HG02973 (cell line): ENCODE measurements at regions not wholly inside any gene's neighbourhood (a gene's known extent, or its start where the extent isn't known, plus 50 kb on each side); places are given as distances from the start of the nearest gene placed in this dataset.

ENCODE experiments used
- ATAC-seq: cut with Tn5 transposase; IDR thresholded peaks from one replicate; pipeline ENCODE4 v1.9.1; 2021; ENCODE audit warnings: moderate library complexity; ENCODE audit not compliant: unreplicated experiment

GRCh38 chr15:97661796-97662195 lies 298.7 kb upstream of the ARRDC4 start:
- no peak for ATAC-seq

- no peak for ATAC-seq
These were observed 287.9 kb upstream of the ARRDC4 start for GRCh38 chr15:97672586-97672985.

- ATAC-seq: no peak
These were observed 281.8 kb upstream of the ARRDC4 start for GRCh38 chr15:97678656-97679055.

DNA sequence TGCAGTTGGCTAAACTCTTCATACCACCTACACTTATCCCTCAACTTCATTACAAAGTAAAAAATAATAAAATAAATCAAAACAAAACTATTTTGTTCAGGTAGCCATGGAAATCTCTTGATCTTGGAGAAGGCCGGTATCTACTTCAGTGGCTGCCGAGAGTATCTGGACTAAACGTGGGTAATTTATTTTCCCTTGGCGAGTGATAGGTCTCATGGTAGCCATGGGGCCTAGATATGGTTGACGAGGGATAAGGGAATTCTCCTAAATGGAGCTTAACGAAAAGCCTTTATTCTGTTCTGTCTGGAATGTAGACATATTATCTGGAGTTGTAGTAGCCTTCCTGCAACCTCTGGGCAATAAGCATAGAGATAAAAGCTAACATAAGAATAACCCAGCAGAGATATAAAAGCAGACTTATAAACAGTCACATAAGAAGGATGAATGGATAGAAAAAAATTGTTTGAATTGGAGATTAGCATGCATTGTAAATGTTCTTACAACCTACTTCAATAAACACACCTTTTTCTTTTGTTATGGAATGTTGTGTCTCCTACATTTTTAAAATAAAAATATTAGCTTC lies 281.3 kb upstream of the ARRDC4 start:
- ATAC-seq: no peak

DNA sequence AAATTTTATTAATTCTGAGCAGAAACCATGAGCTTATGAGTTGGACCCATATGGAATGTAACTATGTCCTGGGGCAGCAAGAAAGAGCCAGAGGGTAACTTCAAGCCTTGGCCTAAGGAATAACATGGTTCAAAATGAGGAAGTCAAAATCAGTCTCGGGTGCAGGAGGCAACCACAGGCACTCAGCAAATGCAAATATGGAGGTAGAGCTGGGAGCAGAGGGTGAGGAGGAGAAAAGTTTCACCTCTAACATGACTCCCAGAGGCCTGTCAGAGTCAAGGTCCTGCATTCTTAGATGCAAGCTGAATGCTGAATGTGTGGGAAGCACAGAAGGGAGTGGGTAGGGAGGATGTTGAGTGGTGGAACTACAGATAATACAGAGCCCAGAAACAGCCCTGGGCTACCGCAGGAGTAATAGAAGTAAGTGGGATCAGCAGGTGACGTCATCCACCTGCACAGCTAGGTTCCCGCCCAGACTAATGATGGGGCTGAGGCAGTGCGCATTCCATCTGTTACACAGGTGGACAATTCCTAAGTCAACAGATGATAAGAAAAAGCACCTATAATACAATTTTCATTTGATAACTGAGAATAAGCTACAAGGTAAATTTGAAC lies 279.8 kb upstream of the ARRDC4 start:
- no peak for ATAC-seq

GRCh38 chr15:97683831-97684230 lies 276.7 kb upstream of the ARRDC4 start:
- no peak for ATAC-seq

GRCh38 chr15:97684249-97684648 lies 276.3 kb upstream of the ARRDC4 start:
- no peak for ATAC-seq

DNA sequence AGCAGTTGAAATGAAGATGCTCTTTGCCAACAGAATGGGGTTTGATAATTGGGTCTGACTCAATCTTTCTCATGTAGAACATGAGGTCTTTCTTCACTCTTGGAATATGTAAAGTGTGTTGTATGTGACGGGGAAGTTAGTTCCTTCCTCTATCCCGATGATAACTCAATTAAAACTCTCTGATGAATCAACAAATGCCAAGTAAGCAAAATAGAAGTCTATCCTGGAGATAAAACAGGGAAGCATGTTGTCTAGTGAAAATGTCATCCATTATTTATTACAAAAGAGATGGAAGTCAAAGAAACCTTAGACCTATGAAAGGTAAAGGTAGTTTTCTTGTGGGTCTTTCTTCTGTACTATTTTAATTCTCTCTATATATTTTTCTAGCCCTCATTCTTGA lies 274.2 kb upstream of the ARRDC4 start:
- ATAC-seq: no peak

GRCh38 chr15:97687654-97688053 lies 272.8 kb upstream of the ARRDC4 start:
- ATAC-seq: no peak

- no peak for ATAC-seq
These were observed 272.3 kb upstream of the ARRDC4 start for GRCh38 chr15:97688177-97688576.

- no peak for ATAC-seq
These were observed 271.6 kb upstream of the ARRDC4 start for GRCh38 chr15:97688886-97689285.

DNA sequence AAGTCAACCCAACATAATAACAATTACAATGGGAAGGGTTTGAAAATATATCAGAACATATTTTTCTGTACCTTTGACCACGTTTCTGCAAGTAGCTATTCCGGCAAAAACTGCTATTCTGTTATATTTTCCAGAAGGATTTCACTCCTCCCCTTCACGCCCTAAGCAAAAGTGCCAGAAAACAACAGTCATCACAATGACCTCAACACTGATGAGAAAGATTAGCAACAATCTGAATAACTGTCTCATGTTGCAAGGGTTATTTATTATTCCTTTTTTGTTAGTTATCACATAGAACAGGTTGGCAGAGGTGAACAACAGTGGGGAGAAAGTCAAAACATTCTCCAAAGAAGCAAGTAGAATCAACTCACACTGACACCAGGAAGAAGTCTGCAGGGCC lies 269.4 kb upstream of the ARRDC4 start:
- ATAC-seq: no peak

DNA sequence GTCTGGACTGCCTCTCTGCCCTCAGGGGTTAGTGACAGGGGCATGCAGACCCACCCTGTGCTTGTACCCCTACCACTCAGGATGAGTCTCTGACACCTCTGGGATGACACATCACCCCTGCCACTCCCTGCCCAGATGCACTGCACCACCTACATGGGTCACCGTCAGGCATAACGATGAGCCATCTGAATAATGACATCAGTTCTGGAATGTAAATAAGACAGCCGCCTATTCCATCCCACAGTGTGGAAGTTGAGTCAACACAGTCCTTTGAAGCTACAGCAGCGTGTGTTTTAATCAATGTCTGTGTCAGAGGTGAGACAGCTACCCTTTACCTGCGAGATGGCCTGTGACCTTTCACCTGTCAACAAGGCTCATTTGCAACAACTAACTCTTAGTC lies 268.7 kb upstream of the ARRDC4 start:
- ATAC-seq: no peak

DNA sequence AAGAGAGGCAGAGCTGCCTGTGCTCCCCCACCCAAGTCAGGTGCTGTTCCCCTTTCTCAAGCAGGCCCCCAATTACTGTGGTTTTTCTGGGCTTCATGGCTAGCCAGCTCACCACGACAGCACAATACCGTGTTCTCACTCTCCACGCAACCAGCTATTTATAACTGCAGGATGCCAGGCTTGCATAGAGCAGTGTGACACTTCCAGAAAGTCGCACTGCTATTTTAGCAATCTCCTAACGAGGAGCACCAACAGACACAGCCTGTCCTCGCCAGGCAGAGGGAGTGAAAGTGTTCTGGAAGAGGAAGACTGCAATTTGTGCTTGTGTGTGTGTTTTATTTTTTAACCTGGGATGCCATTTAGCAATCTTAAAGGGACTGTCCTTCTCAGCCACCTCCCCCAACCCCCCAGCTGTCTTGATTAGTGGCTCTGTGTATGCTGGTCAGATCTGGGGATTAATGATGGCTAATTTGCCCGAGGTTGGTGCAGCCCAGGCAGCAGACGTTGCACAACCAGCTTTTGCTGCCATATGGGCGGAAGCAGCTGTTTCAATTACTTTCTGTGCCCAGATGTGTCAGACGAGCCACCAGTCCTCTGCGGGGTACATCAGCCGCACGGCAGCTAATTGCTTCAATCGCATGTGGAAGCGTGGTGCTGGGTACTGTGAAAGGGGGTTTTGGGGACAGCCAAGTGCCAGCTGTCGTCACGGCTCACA lies 268.0 kb upstream of the ARRDC4 start:
- no peak for ATAC-seq

DNA sequence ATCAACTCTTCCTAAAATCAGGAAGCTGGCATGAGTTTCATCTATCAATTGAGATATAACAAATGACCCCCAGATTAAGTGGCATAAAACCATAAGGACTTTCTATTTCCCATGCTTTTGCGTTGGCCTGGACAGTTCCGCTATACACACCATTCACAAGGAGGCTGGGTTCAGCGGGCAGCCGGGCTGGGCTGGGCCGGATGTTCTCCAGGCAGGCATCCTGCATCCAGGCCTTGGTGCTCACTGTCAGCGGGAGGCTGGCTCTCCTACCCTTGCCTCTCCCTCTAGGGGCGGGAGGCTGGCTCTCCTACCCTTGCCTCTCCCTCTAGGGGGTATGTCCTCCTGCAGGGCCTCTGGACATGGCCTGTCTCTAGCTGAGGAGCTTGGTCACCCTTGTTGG lies 266.0 kb upstream of the ARRDC4 start:
- ATAC-seq: no peak

- no peak for ATAC-seq
These were observed 257.1 kb upstream of the ARRDC4 start for GRCh38 chr15:97703400-97703799.

GRCh38 chr15:97706059-97706458 lies 254.4 kb upstream of the ARRDC4 start:
- ATAC-seq: no peak

- no peak for ATAC-seq
These were observed 252.3 kb upstream of the ARRDC4 start for GRCh38 chr15:97708252-97708651.

DNA sequence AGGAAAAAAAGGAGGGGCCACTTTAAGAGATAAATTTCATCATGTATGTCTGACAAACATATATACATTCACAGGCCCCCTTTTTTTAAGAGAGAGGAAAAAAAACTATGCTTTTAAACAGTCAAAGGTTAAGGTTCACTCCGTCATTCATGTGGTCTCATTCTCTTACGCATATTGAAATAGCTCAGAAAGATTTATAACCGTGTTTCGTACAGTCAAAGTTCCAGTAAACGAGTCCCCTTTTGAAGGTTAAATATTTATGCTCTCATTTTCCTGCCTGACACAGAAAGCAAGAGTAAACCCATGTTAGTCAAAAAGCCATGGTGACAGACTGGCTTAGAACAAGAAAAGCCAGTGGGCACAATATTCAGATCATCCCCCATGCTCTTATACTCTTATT lies 248.0 kb upstream of the ARRDC4 start:
- ATAC-seq: no peak

GRCh38 chr15:97717806-97718205 lies 242.7 kb upstream of the ARRDC4 start:
- no peak for ATAC-seq

GRCh38 chr15:97718509-97718908 lies 242.0 kb upstream of the ARRDC4 start:
- no peak for ATAC-seq

DNA sequence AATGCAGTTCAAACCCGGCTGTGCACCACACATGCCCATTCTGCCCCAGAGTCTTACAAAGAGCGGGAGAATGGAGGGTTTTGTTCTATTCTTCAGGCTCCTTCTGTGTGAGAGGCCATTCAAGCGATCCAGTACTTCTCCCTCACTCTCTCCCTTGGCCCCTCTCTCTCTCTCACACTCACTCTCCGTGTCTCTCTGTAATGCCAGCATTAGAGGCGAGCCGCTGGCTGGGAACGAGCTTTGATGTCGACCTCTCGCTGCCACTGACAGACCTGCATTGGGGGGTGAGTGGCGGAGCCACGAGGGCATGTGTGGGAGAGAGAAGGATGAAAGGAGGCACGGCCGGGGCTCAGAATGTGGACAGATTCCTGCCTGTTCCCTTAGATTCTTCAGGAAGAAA lies 231.7 kb upstream of the ARRDC4 start:
- ATAC-seq: no peak

DNA sequence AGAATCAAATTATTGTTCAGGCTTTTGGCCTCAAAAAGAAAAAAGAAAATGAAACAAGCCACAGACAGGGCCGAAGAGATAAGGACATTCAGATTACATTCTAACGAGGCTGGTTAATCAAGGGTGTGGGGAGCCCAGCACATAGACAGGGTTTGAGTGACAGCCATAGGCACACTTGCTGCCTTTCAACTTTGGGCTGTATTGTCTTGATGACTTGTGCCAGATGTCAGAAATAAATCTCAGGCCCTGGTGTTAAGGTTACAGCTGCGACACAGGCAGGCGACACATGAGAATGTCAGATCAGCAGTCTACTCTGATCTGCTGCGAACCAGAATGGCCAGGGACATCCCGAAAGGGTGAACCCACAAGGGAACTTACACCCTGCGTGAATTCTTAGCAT lies 231.2 kb upstream of the ARRDC4 start:
- ATAC-seq: no peak
